ENCODE measurements at regions not wholly inside any gene's neighbourhood (a gene's known extent, or its start where the extent isn't known, plus 50 kb on each side); places are given as distances from the start of the nearest gene placed in this dataset.

GRCh38 chr2:9145752-9146430 lies 60.7 kb upstream of the ASAP2 start:
- H3K4me3 ChIP-seq (replicated peaks in 1 of 4; ENCODE audit: control extremely low read depth in 1 of 4, insufficient read depth in 1 of 4, low read depth in 3 of 4, low read length in 4 of 4) = no peak overlapping the region
- peaks cover 13% of the 10 kb centered on the region for H3K4me1 ChIP-seq (ENCODE audit: control insufficient read depth, extremely low read depth, insufficient read depth, low read length)
- H3K27ac ChIP-seq (ENCODE audit: insufficient read depth, low read length) = no peak overlapping the region
- no peak overlapping the region for H3K9ac ChIP-seq (ENCODE audit: insufficient read depth, low read length)
- no peak for TF ChIP-seq CTCF (conservative IDR thresholded peaks at IDR 0.05 in 1 of 2, IDR thresholded peaks at IDR 0.05 in 1 of 2; ENCODE audit: low read depth in 1 of 2, low read length in 2 of 2)
- no peaks in the 10 kb centered on the region for H4K20me1 ChIP-seq (ENCODE audit: control insufficient read depth, extremely low read depth, insufficient read depth, low read length)
- H3K36me3 ChIP-seq (ENCODE audit: control insufficient read depth, insufficient read depth, low read length) = no peaks in the 10 kb centered on the region
- no peaks in the 10 kb centered on the region for H3K9me3 ChIP-seq (ENCODE audit: control insufficient read depth, insufficient read depth, low read depth, low read length)
- H2AFZ ChIP-seq (ENCODE audit: low read length) = no peak overlapping the region
- H3K79me2 ChIP-seq (ENCODE audit: control insufficient read depth, insufficient read depth, low read length) = no peaks in the 10 kb centered on the region
- DNase-seq (ENCODE audit: low read depth in 2 of 2) = no peak
- no peak overlapping the region for H3K4me2 ChIP-seq (ENCODE audit: extremely low read depth, insufficient read depth, low read length)
- H3K27me3 ChIP-seq (ENCODE audit: control insufficient read depth, insufficient read depth, low read length) = no peaks in the 10 kb centered on the region

DNA sequence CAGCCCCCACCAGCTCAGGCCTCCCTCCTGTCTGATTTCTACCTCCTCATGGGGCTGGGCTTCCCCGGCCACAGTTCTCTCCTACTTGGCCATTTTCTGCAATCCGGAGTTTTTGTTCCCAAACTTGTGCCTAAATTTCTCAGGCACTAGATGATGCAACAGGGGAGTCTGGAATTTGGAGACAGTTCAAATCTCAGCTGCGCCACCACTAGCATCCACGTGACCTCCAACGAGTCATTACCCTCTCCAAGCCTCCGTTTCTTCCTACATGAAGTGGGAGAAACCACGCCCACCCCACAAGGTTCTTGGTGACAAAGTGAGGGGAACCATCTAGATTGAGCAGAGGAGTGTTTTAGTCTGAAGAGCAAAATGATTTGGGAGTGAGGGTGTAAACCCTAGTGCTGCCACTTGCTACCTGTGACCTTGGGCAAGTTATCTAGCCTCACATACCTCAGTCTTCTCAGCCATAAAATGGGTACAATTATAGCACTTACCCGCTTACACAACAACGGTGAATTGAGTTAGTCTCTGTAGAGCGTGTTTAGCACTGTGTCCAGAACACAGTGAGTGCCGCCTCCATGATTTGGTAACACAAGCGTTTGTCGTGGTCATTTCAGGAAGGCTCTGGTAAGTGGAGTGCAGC lies 61.4 kb upstream of the ASAP2 start:
- Histone ChIP-seq H3K9me3 (ENCODE audit: control insufficient read depth, insufficient read depth, low read depth, low read length) (no peaks in the 10 kb centered on the region), H3K4me1 (ENCODE audit: control insufficient read depth, extremely low read depth, insufficient read depth, low read length) (peaks cover 13% of the 10 kb centered on the region), H3K4me3 (replicated peaks in 1 of 4; ENCODE audit: control extremely low read depth in 1 of 4, insufficient read depth in 1 of 4, low read depth in 3 of 4, low read length in 4 of 4) (no peak overlapping the region), H3K4me2 (ENCODE audit: extremely low read depth, insufficient read depth, low read length) (peak overlapping the region; percentile 0), H2AFZ (ENCODE audit: low read length) (no peak overlapping the region), H3K36me3 (ENCODE audit: control insufficient read depth, insufficient read depth, low read length) (no peaks in the 10 kb centered on the region), H3K27me3 (ENCODE audit: control insufficient read depth, insufficient read depth, low read length) (no peaks in the 10 kb centered on the region), H3K9ac (ENCODE audit: insufficient read depth, low read length) (no peak overlapping the region), H3K27ac (ENCODE audit: insufficient read depth, low read length) (no peak overlapping the region), H3K79me2 (ENCODE audit: control insufficient read depth, insufficient read depth, low read length) (no peaks in the 10 kb centered on the region), H4K20me1 (ENCODE audit: control insufficient read depth, extremely low read depth, insufficient read depth, low read length) (no peaks in the 10 kb centered on the region)
- TF ChIP-seq CTCF (conservative IDR thresholded peaks at IDR 0.05 in 1 of 2, IDR thresholded peaks at IDR 0.05 in 1 of 2; ENCODE audit: low read depth in 1 of 2, low read length in 2 of 2) (no peak), EZH2 (IDR thresholded peaks at IDR 0.05; ENCODE audit: low read length, missing control alignments) (no peak)
- DNase-seq (ENCODE audit: low read depth in 2 of 2) = peak; percentile 66 to 90

DNA sequence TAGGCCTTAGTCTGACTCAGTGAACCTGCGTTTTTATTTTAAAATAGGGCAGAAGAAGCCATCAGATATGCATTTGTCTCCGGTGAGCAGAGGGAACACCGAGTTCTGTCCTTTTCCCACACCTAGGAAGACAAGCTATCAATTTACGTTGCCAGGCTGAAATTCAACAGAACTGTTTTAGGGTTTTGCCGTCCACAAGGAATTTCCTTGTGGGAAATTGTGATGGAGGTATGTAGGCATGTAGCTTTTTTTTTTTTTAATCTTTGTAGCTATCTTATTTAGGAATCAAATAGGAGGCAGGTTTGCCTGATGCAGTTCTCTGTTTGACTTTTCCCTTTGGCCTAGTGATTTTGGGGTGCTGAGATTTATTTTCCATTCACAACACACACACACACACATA lies 62.0 kb upstream of the ASAP2 start:
- Histone ChIP-seq H3K27ac (ENCODE audit: insufficient read depth, low read length) (no peak overlapping the region), H3K36me3 (ENCODE audit: control insufficient read depth, insufficient read depth, low read length) (no peaks in the 10 kb centered on the region), H3K4me2 (ENCODE audit: extremely low read depth, insufficient read depth, low read length) (no peak overlapping the region), H3K27me3 (ENCODE audit: control insufficient read depth, insufficient read depth, low read length) (no peaks in the 10 kb centered on the region), H3K4me3 (replicated peaks in 1 of 4; ENCODE audit: control extremely low read depth in 1 of 4, insufficient read depth in 1 of 4, low read depth in 3 of 4, low read length in 4 of 4) (no peak overlapping the region), H4K20me1 (ENCODE audit: control insufficient read depth, extremely low read depth, insufficient read depth, low read length) (no peaks in the 10 kb centered on the region), H3K79me2 (ENCODE audit: control insufficient read depth, insufficient read depth, low read length) (no peaks in the 10 kb centered on the region), H3K4me1 (ENCODE audit: control insufficient read depth, extremely low read depth, insufficient read depth, low read length) (peaks cover 13% of the 10 kb centered on the region), H2AFZ (ENCODE audit: low read length) (no peak overlapping the region), H3K9ac (ENCODE audit: insufficient read depth, low read length) (no peak overlapping the region), H3K9me3 (ENCODE audit: control insufficient read depth, insufficient read depth, low read depth, low read length) (no peaks in the 10 kb centered on the region)
- TF ChIP-seq CTCF (conservative IDR thresholded peaks at IDR 0.05 in 1 of 2, IDR thresholded peaks at IDR 0.05 in 1 of 2; ENCODE audit: low read depth in 1 of 2, low read length in 2 of 2) (no peak), EZH2 (IDR thresholded peaks at IDR 0.05; ENCODE audit: low read length, missing control alignments) (no peak)
- peak; percentile 47 to 74 for DNase-seq (ENCODE audit: low read depth in 2 of 2)

Measured in fibroblast of lung (primary cell).